CD14-positive monocyte (primary cell): ENCODE measurements at regions not wholly inside any gene's neighbourhood (a gene's known extent, or its start where the extent isn't known, plus 50 kb on each side); places are given as distances from the start of the nearest gene placed in this dataset.

Source experiments
- DNase-seq, 3 donors: peaks; one replicate each; pipeline ENCODE4 v3.0.0-alpha.2; 2011 to 2022
- H2AFZ ChIP-seq: 2 replicates; pipeline ENCODE4 v1.6.0; 2012; ENCODE audit warnings: mild to moderate bottlenecking, low read depth, low read length, inconsistent platforms; ENCODE audit not compliant: insufficient read depth, poor library complexity, severe bottlenecking
- H3K27ac ChIP-seq, 2 donors: 1 replicate in 1 of 2; 2 replicates in 1 of 2; pipeline ENCODE4 v1.5.1; 2012 to 2013; ENCODE audit warnings: low read length in 2 of 2, control low read depth in 1 of 2, inconsistent platforms in 1 of 2, low read depth in 1 of 2, mild to moderate bottlenecking in 1 of 2
- H3K27me3 ChIP-seq, 2 donors: one replicate each; pipeline versions ENCODE4 v1.6.0 to v1.6.1; 2011 to 2013; ENCODE audit warnings: low read length in 2 of 2; ENCODE audit not compliant: control insufficient read depth in 2 of 2, insufficient read depth in 2 of 2
- H3K36me3 ChIP-seq, 2 donors: replicated peaks in 1 of 2; 1 replicate in 1 of 2; 2 replicates in 1 of 2; pipeline versions ENCODE4 v1.5.1 to v1.6.1; 2012 to 2013; ENCODE audit warnings: low read length in 2 of 2, control low read depth in 1 of 2, inconsistent platforms in 1 of 2, mild to moderate bottlenecking in 1 of 2; ENCODE audit not compliant: insufficient read depth in 2 of 2, control insufficient read depth in 1 of 2
- H3K4me1 ChIP-seq, 2 donors: 1 replicate in 1 of 2; 2 replicates in 1 of 2; pipeline versions ENCODE4 v1.5.1 to v1.6.1; 2012 to 2013; ENCODE audit warnings: low read length in 2 of 2, control low read depth in 1 of 2, inconsistent platforms in 1 of 2, mild to moderate bottlenecking in 1 of 2, moderate library complexity in 1 of 2; ENCODE audit not compliant: insufficient read depth in 2 of 2, control insufficient read depth in 1 of 2
- H3K4me2 ChIP-seq: replicated peaks from 2 replicates; pipeline ENCODE3; 2012; ENCODE audit warnings: low read length, moderate library complexity, mild to moderate bottlenecking; ENCODE audit not compliant: poor library complexity, severe bottlenecking; ENCODE audit errors: extremely low read depth
- H3K4me3 ChIP-seq, 3 experiments: fragments of 200-600 bp in 1 of 3; sonication (generic) in 1 of 3; replicated peaks in 1 of 3; 1 replicate in 2 of 3; 2 replicates in 1 of 3; pipeline ENCODE4 v1.5.1; 2011 to 2013; ENCODE audit warnings: low read length in 3 of 3, mild to moderate bottlenecking in 3 of 3, control low read depth in 2 of 3, low read depth in 2 of 3, inconsistent platforms in 1 of 3, moderate library complexity in 1 of 3
- H3K79me2 ChIP-seq: 2 replicates; pipeline ENCODE4 v1.6.0; 2012; ENCODE audit warnings: mild to moderate bottlenecking, control low read depth, inconsistent platforms, low read length, moderate library complexity; ENCODE audit not compliant: insufficient read depth
- H3K9ac ChIP-seq: 2 replicates; pipeline ENCODE4 v1.6.0; 2017; ENCODE audit warnings: low read length, mild to moderate bottlenecking; ENCODE audit not compliant: insufficient read depth, poor library complexity, severe bottlenecking
- H3K9me3 ChIP-seq, 2 donors: replicated peaks in 1 of 2; 1 replicate in 1 of 2; 2 replicates in 1 of 2; pipeline versions ENCODE4 v1.5.1 to v1.6.1; 2012 to 2013; ENCODE audit warnings: low read length in 2 of 2, control low read depth in 1 of 2; ENCODE audit not compliant: control insufficient read depth in 1 of 2, insufficient read depth in 1 of 2
- H4K20me1 ChIP-seq: 2 replicates; pipeline ENCODE4 v1.6.0; 2012; ENCODE audit warnings: mild to moderate bottlenecking, low read length, control low read depth, moderate library complexity; ENCODE audit not compliant: insufficient read depth
- H3K27ac Mint-ChIP-seq, 7 donors: one replicate each; pipeline ENCODE4 v1.8.0; 2020; ENCODE audit warnings: mild to moderate bottlenecking in 7 of 7, mixed read lengths in 7 of 7, moderate library complexity in 6 of 7, inconsistent platforms in 2 of 7
- H3K27me3 Mint-ChIP-seq, 3 donors: one replicate each; pipeline ENCODE4 v1.8.0; 2021 to 2022; ENCODE audit warnings: low read depth in 3 of 3, mild to moderate bottlenecking in 3 of 3, mixed read lengths in 3 of 3, moderate library complexity in 3 of 3, inconsistent platforms in 1 of 3
- H3K36me3 Mint-ChIP-seq, 2 donors: one replicate each; pipeline ENCODE4 v1.8.0; 2020; ENCODE audit warnings: mixed read lengths in 2 of 2, inconsistent platforms in 1 of 2, mild to moderate bottlenecking in 1 of 2
- H3K4me1 Mint-ChIP-seq: one replicate; pipeline ENCODE4 v1.8.0; 2020; ENCODE audit warnings: mild to moderate bottlenecking, mixed read lengths
- H3K4me3 Mint-ChIP-seq, 2 donors: one replicate each; pipeline ENCODE4 v1.8.0; 2020; ENCODE audit warnings: mild to moderate bottlenecking in 2 of 2, mixed read lengths in 2 of 2, moderate library complexity in 1 of 2
- H3K9me3 Mint-ChIP-seq, 7 donors: one replicate each; pipeline ENCODE4 v1.8.0; 2020 to 2022; ENCODE audit warnings: mixed read lengths in 7 of 7, mild to moderate bottlenecking in 6 of 7, moderate library complexity in 6 of 7, inconsistent platforms in 2 of 7
- CTCF ChIP-seq: fragments of 200-600 bp; IDR thresholded peaks from one replicate; pipeline ENCODE4 v1.8.0; 2022; ENCODE audit warnings: antibody characterized with exemption, mild to moderate bottlenecking
- WGBS: methylation state at CpG from one replicate; pipeline ENCODE4 v1.1.5; 2013; ENCODE audit warnings: missing lambda C conversion rate; ENCODE audit not compliant: insufficient coverage; 5-methylcytosine and 5-hydroxymethylcytosine counted together
- intact Hi-C, 2 donors: fragments of 100-400 bp; cut with micrococcal nuclease; formaldehyde crosslinking; loops; one replicate each; pipeline versions ENCODE4 v1.15.0 to v1.15.1; 2023

- no peak overlapping the region for H3K27ac Mint-ChIP-seq
- Histone ChIP-seq H3K9ac (no peak overlapping the region), H3K4me3 (no peak overlapping the region), H3K4me2 (no peak overlapping the region), H3K79me2 (no peaks in the 10 kb centered on the region), H3K36me3 (no peaks in the 10 kb centered on the region), H3K27me3 (no peaks in the 10 kb centered on the region), H3K27ac (no peak overlapping the region), H2AFZ (no peak overlapping the region), H3K4me1 (no peaks in the 10 kb centered on the region), H3K9me3 (no peaks in the 10 kb centered on the region), H4K20me1 (no peaks in the 10 kb centered on the region)
- WGBS: 96% methylated on average over 7 of the region's 8 CpGs
- H3K36me3 Mint-ChIP-seq: no peaks in the 10 kb centered on the region
- H3K27me3 Mint-ChIP-seq: peaks cover 1 to 4% (median 3%) of the 10 kb centered on the region in 3 donors
- intact Hi-C loops: no loop called here
- H3K4me1 Mint-ChIP-seq: no peaks in the 10 kb centered on the region
- H3K9me3 Mint-ChIP-seq: peaks cover 0 to 3% (median 1%) of the 10 kb centered on the region in 7 donors
- no peak overlapping the region for H3K4me3 Mint-ChIP-seq
- DNase-seq: no peak
- no peak for TF ChIP-seq CTCF
These were observed 552.5 kb downstream of the FGF9 start for GRCh38 chr13:22223411-22223810.

- Mint-ChIP-seq H3K36me3 (no peaks in the 10 kb centered on the region), H3K27ac (no peak overlapping the region), H3K9me3 (peaks cover 0 to 5% (median 3%) of the 10 kb centered on the region in 7 donors), H3K4me3 (no peak overlapping the region), H3K27me3 (peaks cover 1 to 4% (median 2%) of the 10 kb centered on the region in 3 donors), H3K4me1 (no peaks in the 10 kb centered on the region)
- TF ChIP-seq CTCF: no peak
- Histone ChIP-seq H3K27me3 (no peaks in the 10 kb centered on the region), H3K4me3 (no peak overlapping the region), H3K4me1 (no peaks in the 10 kb centered on the region), H4K20me1 (no peaks in the 10 kb centered on the region), H3K27ac (no peak overlapping the region), H3K4me2 (no peak overlapping the region), H3K79me2 (no peaks in the 10 kb centered on the region), H3K36me3 (no peaks in the 10 kb centered on the region), H3K9ac (no peak overlapping the region), H2AFZ (no peak overlapping the region), H3K9me3 (no peaks in the 10 kb centered on the region)
- intact Hi-C loops: no loop called here
- no peak for DNase-seq
- 90% methylated on average over 1 of the region's 4 CpGs for WGBS
These were observed 555.2 kb downstream of the FGF9 start for GRCh38 chr13:22226086-22226485.
